Keratinocyte (primary cell): ENCODE measurements at regions not wholly inside any gene's neighbourhood (a gene's known extent, or its start where the extent isn't known, plus 50 kb on each side); places are given as distances from the start of the nearest gene placed in this dataset.

Experiments used
- EZH2 ChIP-seq: IDR thresholded peaks from one replicate; pipeline ENCODE4 v1.6.1; 2012; ENCODE audit warnings: inconsistent platforms, mild to moderate bottlenecking, low read length, moderate library complexity
- TF ChIP-seq, protein P1 (sequence below), 3 experiments: IDR thresholded peaks in 1 of 3; conservative IDR thresholded peaks in 1 of 3; optimal IDR thresholded peaks in 1 of 3; 2 replicates in 2 of 3; 3 replicates in 1 of 3; pipeline versions ENCODE3 to v1.5.1; 2011; ENCODE audit warnings: low read length in 3 of 3, mild to moderate bottlenecking in 3 of 3, moderate library complexity in 2 of 3, control low read depth in 1 of 3, inconsistent platforms in 1 of 3; ENCODE audit not compliant: insufficient read depth in 2 of 3; ENCODE audit errors: extremely low read depth in 1 of 3

DNA sequence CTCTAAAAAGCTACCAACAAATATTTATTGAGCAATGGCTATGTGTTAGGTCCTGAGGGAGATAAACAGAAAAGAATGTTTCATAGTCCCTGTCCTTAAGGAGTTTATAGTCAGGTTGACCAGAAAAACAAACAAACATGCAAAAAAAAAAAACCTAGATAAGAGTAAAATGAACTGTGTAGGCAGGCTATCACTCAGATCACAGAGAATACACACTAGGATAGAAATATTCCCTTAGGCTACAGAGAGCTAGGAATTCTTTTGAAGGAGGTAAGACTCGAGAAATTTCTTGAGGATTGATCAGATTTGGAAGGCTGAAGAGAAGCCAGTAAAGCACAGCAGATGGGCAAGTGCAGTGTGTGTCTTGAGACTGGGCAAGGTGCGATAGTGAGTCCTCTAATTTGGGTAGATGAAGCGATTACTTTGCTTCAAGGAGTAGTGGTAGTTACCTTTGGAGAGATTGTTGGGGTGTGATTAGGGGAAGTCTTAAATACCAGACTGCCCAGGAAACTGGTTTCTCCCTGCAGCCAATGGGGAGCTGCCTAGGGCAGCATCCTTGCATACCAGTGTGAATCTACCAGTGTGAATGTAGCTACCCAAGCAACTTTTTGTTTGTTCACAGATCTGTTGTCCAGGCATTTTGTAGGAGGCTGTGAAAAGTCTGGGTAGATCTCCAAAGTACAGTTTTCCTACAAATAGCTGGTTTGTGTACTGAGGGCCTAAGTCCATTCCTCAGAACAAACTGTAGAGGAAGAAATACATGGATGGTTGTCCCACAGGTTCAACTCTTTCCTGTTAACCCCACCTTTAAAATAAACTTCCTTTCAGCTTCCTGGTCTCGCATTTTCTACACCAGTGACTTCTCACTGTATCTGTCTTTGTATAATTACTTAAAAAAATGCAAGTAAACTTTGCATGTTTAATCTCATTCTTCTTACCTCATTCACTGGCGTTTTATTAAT, 314.1 kb downstream of the KLF5 start:
- TF ChIP-seq, protein P1, sequence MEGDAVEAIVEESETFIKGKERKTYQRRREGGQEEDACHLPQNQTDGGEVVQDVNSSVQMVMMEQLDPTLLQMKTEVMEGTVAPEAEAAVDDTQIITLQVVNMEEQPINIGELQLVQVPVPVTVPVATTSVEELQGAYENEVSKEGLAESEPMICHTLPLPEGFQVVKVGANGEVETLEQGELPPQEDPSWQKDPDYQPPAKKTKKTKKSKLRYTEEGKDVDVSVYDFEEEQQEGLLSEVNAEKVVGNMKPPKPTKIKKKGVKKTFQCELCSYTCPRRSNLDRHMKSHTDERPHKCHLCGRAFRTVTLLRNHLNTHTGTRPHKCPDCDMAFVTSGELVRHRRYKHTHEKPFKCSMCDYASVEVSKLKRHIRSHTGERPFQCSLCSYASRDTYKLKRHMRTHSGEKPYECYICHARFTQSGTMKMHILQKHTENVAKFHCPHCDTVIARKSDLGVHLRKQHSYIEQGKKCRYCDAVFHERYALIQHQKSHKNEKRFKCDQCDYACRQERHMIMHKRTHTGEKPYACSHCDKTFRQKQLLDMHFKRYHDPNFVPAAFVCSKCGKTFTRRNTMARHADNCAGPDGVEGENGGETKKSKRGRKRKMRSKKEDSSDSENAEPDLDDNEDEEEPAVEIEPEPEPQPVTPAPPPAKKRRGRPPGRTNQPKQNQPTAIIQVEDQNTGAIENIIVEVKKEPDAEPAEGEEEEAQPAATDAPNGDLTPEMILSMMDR (optimal IDR thresholded peaks at IDR 0.05 in 1 of 3, IDR thresholded peaks at IDR 0.05 in 1 of 3, conservative IDR thresholded peaks at IDR 0.05 in 1 of 3; ENCODE audit: extremely low read depth in 1 of 3, insufficient read depth in 2 of 3, low read length in 3 of 3), result no peak
- no peak for TF ChIP-seq EZH2
